ENCODE measurements at regions not wholly inside any gene's neighbourhood (a gene's known extent, or its start where the extent isn't known, plus 50 kb on each side); places are given as distances from the start of the nearest gene placed in this dataset.

- Histone ChIP-seq H3K9me3 (ENCODE audit: low read depth) (no peaks in the 10 kb centered on the region), H3K36me3 (no peaks in the 10 kb centered on the region), H3K27me3 (no peaks in the 10 kb centered on the region), H3F3A (ENCODE audit: low read depth) (no peaks in the 10 kb centered on the region), H2AFZ (replicated peaks) (no peak overlapping the region), H4K20me1 (ENCODE audit: low read depth) (no peaks in the 10 kb centered on the region), H3K9ac (no peak overlapping the region), H3K4me1 (no peaks in the 10 kb centered on the region), H3K4me3 (no peak overlapping the region), H3K4me2 (no peak overlapping the region), H3K27ac (no peak overlapping the region), H3K79me2 (ENCODE audit: low read depth) (no peaks in the 10 kb centered on the region)
- Mint-ChIP-seq H3K27ac (peak overlapping the region; percentile 54), H3K27me3 (ENCODE audit: insufficient read depth, low read depth) (peaks cover 16% of the 10 kb centered on the region), H3K4me3 (no peak overlapping the region), H3K4me1 (peaks cover 19% of the 10 kb centered on the region), H3K9me3 (peaks cover 18% of the 10 kb centered on the region), H3K36me3 (peaks cover 2% of the 10 kb centered on the region)
- no peak for TF ChIP-seq EZH2phosphoT487 (IDR thresholded peaks at IDR 0.05)
- no peak for TF ChIP-seq EZH2 (IDR thresholded peaks at IDR 0.05)
- TF ChIP-seq CTCF (IDR thresholded peaks at IDR 0.05): no peak
- no peak for DNase-seq (ENCODE audit: low spot score)
These were observed 91.2 kb upstream of the INSIG1 start for GRCh38 chr7:155206318-155207020.

GRCh38 chr7:155207326-155208002 is 90.2 kb upstream of the INSIG1 start:
- Mint-ChIP-seq H3K36me3 (peaks cover 2% of the 10 kb centered on the region), H3K4me1 (peaks cover 14% of the 10 kb centered on the region), H3K27ac (peak overlapping the region; percentile 86), H3K9me3 (peaks cover 13% of the 10 kb centered on the region), H3K4me3 (no peak overlapping the region), H3K27me3 (ENCODE audit: insufficient read depth, low read depth) (peaks cover 11% of the 10 kb centered on the region)
- H2AFZ ChIP-seq (replicated peaks): no peak overlapping the region
- H3K36me3 ChIP-seq: no peaks in the 10 kb centered on the region
- no peaks in the 10 kb centered on the region for H3K27me3 ChIP-seq
- H3K27ac ChIP-seq: no peak overlapping the region
- DNase-seq (ENCODE audit: low spot score): no peak
- no peaks in the 10 kb centered on the region for H4K20me1 ChIP-seq (ENCODE audit: low read depth)
- H3K4me3 ChIP-seq: no peak overlapping the region
- no peaks in the 10 kb centered on the region for H3K4me1 ChIP-seq
- no peak for TF ChIP-seq CTCF (IDR thresholded peaks at IDR 0.05)
- TF ChIP-seq EZH2phosphoT487 (IDR thresholded peaks at IDR 0.05): no peak
- no peak for TF ChIP-seq EZH2 (IDR thresholded peaks at IDR 0.05)
- no peaks in the 10 kb centered on the region for H3K9me3 ChIP-seq (ENCODE audit: low read depth)
- no peak overlapping the region for H3K4me2 ChIP-seq
- no peaks in the 10 kb centered on the region for H3F3A ChIP-seq (ENCODE audit: low read depth)
- H3K79me2 ChIP-seq (ENCODE audit: low read depth): no peaks in the 10 kb centered on the region
- H3K9ac ChIP-seq: no peak overlapping the region

GRCh38 chr7:155208681-155209477 is 88.8 kb upstream of the INSIG1 start:
- Histone ChIP-seq H3K4me3 (no peak overlapping the region), H3K36me3 (no peaks in the 10 kb centered on the region), H3K27me3 (no peaks in the 10 kb centered on the region), H3K9me3 (ENCODE audit: low read depth) (no peaks in the 10 kb centered on the region), H2AFZ (replicated peaks) (no peak overlapping the region), H3K4me1 (no peaks in the 10 kb centered on the region), H3K9ac (no peak overlapping the region), H3K27ac (no peak overlapping the region), H4K20me1 (ENCODE audit: low read depth) (no peaks in the 10 kb centered on the region), H3F3A (ENCODE audit: low read depth) (no peaks in the 10 kb centered on the region), H3K4me2 (no peak overlapping the region), H3K79me2 (ENCODE audit: low read depth) (no peaks in the 10 kb centered on the region)
- peaks cover 2% of the 10 kb centered on the region for H3K36me3 Mint-ChIP-seq
- H3K4me1 Mint-ChIP-seq: peaks cover 16% of the 10 kb centered on the region
- peaks cover 13% of the 10 kb centered on the region for H3K9me3 Mint-ChIP-seq
- peaks cover 14% of the 10 kb centered on the region for H3K27me3 Mint-ChIP-seq (ENCODE audit: insufficient read depth, low read depth)
- no peak overlapping the region for H3K27ac Mint-ChIP-seq
- no peak for DNase-seq (ENCODE audit: low spot score)
- no peak for TF ChIP-seq CTCF (IDR thresholded peaks at IDR 0.05)
- TF ChIP-seq EZH2 (IDR thresholded peaks at IDR 0.05): no peak
- H3K4me3 Mint-ChIP-seq: no peak overlapping the region

All from neural progenitor cell (in vitro differentiated cells).